ENCODE measurements at regions not wholly inside any gene's neighbourhood (a gene's known extent, or its start where the extent isn't known, plus 50 kb on each side); places are given as distances from the start of the nearest gene placed in this dataset.
"Not testable (repeated sequence)": the region's sequence is repeated elsewhere in the genome, so short reads cannot be mapped to it uniquely, and the experiment has no call there.

DNA sequence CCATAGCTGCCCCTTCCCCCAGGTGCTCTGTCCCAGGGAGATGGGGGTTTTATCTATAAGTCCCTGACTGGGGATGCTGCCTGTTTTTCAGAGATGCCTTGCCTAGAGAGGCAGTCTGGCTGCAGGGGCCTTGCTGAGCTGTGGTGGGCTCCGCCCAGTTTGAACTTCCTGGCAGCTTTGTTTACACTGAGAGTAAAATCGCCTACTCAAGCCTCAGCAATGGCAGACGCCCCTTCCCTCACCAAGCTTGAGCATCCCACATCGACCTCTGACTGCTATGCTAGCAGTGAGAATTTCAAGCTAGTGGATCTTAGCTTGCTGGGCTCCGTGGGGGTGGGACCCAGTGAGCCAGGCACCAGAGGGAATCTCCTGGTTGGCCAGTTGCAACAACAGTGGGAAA is 430.4 kb downstream of the CPS1 start:
- TF ChIP-seq, protein P1, sequence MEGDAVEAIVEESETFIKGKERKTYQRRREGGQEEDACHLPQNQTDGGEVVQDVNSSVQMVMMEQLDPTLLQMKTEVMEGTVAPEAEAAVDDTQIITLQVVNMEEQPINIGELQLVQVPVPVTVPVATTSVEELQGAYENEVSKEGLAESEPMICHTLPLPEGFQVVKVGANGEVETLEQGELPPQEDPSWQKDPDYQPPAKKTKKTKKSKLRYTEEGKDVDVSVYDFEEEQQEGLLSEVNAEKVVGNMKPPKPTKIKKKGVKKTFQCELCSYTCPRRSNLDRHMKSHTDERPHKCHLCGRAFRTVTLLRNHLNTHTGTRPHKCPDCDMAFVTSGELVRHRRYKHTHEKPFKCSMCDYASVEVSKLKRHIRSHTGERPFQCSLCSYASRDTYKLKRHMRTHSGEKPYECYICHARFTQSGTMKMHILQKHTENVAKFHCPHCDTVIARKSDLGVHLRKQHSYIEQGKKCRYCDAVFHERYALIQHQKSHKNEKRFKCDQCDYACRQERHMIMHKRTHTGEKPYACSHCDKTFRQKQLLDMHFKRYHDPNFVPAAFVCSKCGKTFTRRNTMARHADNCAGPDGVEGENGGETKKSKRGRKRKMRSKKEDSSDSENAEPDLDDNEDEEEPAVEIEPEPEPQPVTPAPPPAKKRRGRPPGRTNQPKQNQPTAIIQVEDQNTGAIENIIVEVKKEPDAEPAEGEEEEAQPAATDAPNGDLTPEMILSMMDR (conservative IDR thresholded peaks at IDR 0.05; ENCODE audit: low read length) = not testable (repeated sequence)
- TF ChIP-seq EZH2phosphoT487 (IDR thresholded peaks at IDR 0.05; ENCODE audit: borderline replicate concordance, low read depth, low read length) = not testable (repeated sequence)
